Gastrocnemius medialis (tissue), 4 donors: ENCODE measurements at regions not wholly inside any gene's neighbourhood (a gene's known extent, or its start where the extent isn't known, plus 50 kb on each side); places are given as distances from the start of the nearest gene placed in this dataset.

ENCODE experiments used
- ATAC-seq, 2 donors: fragments of 150-250 bp; one replicate each; pipeline ENCODE4 v1.9.1; 2016
- DNase-seq, 2 donors: peaks; one replicate each; pipeline ENCODE4 v3.0.0-alpha.2; 2019
- H3K27ac ChIP-seq, 4 donors: fragments of 200-600 bp; sonication (generic); 1 replicate in 1 of 4; 2 replicates in 3 of 4; pipeline ENCODE4 v1.5.1; 2016 to 2018; ENCODE audit warnings: mild to moderate bottlenecking in 2 of 4, moderate library complexity in 1 of 4
- H3K27me3 ChIP-seq, 3 donors: fragments of 200-600 bp; sonication (generic) in 2 of 3; 1 replicate in 1 of 3; 2 replicates in 2 of 3; pipeline versions ENCODE4 v1.5.1 to v1.6.0; 2016 to 2019; ENCODE audit warnings: mild to moderate bottlenecking in 1 of 3, moderate library complexity in 1 of 3
- H3K36me3 ChIP-seq, 2 donors: fragments of 200-600 bp; sonication (generic) in 1 of 2; one replicate each; pipeline ENCODE4 v1.5.1; 2017 to 2018
- H3K4me1 ChIP-seq, 2 donors: fragments of 200-600 bp; sonication (generic) in 1 of 2; one replicate each; pipeline ENCODE4 v1.5.1; 2016 to 2017; ENCODE audit warnings: mild to moderate bottlenecking in 2 of 2
- H3K4me3 ChIP-seq, 4 donors: fragments of 200-600 bp; sonication (generic) in 3 of 4; 1 replicate in 1 of 4; 2 replicates in 3 of 4; pipeline ENCODE4 v1.5.1; 2016 to 2019; ENCODE audit warnings: mild to moderate bottlenecking in 2 of 4
- H3K9me3 ChIP-seq, 3 donors: fragments of 200-600 bp; sonication (generic) in 2 of 3; 1 replicate in 1 of 3; 2 replicates in 2 of 3; pipeline ENCODE4 v1.5.1; 2016 to 2019
- CTCF ChIP-seq, 5 experiments: fragments of 450-650 bp in 3 of 5; fragments of 200-600 bp in 2 of 5; sonication (generic) in 2 of 5; IDR thresholded peaks in 4 of 5; conservative IDR thresholded peaks in 1 of 5; 1 replicate in 4 of 5; 2 replicates in 1 of 5; pipeline ENCODE4 v1.5.1; 2016 to 2019; ENCODE audit warnings: antibody characterized with exemption in 5 of 5, mild to moderate bottlenecking in 3 of 5, moderate library complexity in 3 of 5
- POLR2A ChIP-seq, 2 donors: fragments of 450-650 bp; IDR thresholded peaks; one replicate each; pipeline ENCODE4 v1.6.1; 2017; ENCODE audit warnings: antibody characterized with exemption in 2 of 2, mild to moderate bottlenecking in 2 of 2, moderate library complexity in 2 of 2
- in situ Hi-C, 4 donors: fragments of 200-750 bp; cut with MboI; loops; one replicate each; pipeline versions ENCODE4 v1.15.0 to v1.8.0; 2017; ENCODE audit warnings: low sequenced_read_pairs in 4 of 4
- intact Hi-C: fragments of 100-400 bp; cut with DNase I; formaldehyde crosslinking; loops from one replicate; pipeline ENCODE4 v1.15.1; 2023; ENCODE audit warnings: low total_unique reads

GRCh38 chr20:11320033-11320432, 597.7 kb upstream of the BTBD3 start:
- Histone ChIP-seq H3K4me1 (no peaks in the 10 kb centered on the region), H3K27me3 (no peaks in the 10 kb centered on the region), H3K27ac (no peak overlapping the region), H3K9me3 (no peaks in the 10 kb centered on the region), H3K4me3 (no peak overlapping the region), H3K36me3 (no peaks in the 10 kb centered on the region)
- ATAC-seq (no peak), DNase-seq (no peak)
- in situ Hi-C loops, result no loop called here
- intact Hi-C loops, result no loop called here
- TF ChIP-seq CTCF (IDR thresholded peaks at IDR 0.05 in 4 of 5, conservative IDR thresholded peaks at IDR 0.05 in 1 of 5) (no peak), POLR2A (IDR thresholded peaks at IDR 0.05) (no peak)

DNA sequence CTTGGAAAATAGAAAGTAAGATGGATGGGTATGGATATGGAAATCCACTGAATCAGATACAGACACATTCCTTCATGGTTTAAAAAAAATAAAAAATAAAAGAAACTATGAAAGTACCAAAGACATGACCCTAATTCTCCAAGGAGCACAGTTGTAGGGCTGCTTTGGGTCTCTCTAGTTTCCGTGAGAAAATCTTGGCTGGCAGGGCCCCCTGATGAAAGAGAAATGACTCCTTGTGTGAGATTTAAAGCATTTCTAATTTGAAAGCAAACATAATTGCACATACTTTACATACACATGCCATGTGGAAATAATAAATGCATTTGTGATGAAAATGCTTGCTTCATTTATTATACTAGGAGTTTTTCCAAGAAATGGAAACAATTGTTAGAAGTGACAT, 593.9 kb upstream of the BTBD3 start:
- no peak overlapping the region for H3K4me3 ChIP-seq
- no peaks in the 10 kb centered on the region for H3K4me1 ChIP-seq
- TF ChIP-seq CTCF (IDR thresholded peaks at IDR 0.05 in 4 of 5, conservative IDR thresholded peaks at IDR 0.05 in 1 of 5), result no peak
- no peak for TF ChIP-seq POLR2A (IDR thresholded peaks at IDR 0.05)
- no peaks in the 10 kb centered on the region for H3K27me3 ChIP-seq
- no peak overlapping the region for H3K27ac ChIP-seq
- no peak for DNase-seq
- no peak for ATAC-seq
- no peaks in the 10 kb centered on the region for H3K36me3 ChIP-seq
- no peaks in the 10 kb centered on the region for H3K9me3 ChIP-seq
- in situ Hi-C loops, result no loop called here
- intact Hi-C loops, result no loop called here

DNA sequence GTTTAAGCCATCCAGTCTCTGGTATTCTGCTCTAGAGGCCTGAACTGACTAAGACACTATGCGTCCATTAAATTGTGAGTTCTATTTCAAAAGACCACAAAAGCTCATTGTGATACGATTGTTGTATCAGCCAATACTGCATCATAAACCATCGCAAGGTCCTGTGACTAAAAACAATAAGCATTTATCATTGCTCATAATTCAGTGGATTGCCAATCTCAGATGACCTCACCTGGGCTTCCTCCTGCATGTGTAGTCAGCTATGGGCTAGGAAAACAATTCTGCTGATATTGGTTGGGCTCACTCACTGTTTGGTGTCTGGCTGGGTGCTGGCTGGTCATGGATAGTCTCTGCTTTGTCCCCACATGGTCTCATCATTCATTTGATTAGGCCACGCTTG, 592.7 kb upstream of the BTBD3 start:
- Histone ChIP-seq H3K27ac (no peak overlapping the region), H3K36me3 (no peaks in the 10 kb centered on the region), H3K4me1 (no peaks in the 10 kb centered on the region), H3K9me3 (no peaks in the 10 kb centered on the region), H3K4me3 (no peak overlapping the region), H3K27me3 (no peaks in the 10 kb centered on the region)
- in situ Hi-C loops, result no loop called here
- TF ChIP-seq CTCF (IDR thresholded peaks at IDR 0.05 in 4 of 5, conservative IDR thresholded peaks at IDR 0.05 in 1 of 5), result no peak
- no peak for TF ChIP-seq POLR2A (IDR thresholded peaks at IDR 0.05)
- intact Hi-C loops, result no loop called here
- DNase-seq (no peak), ATAC-seq (no peak)

- no peaks in the 10 kb centered on the region for H3K36me3 ChIP-seq
- TF ChIP-seq POLR2A (IDR thresholded peaks at IDR 0.05), result no peak
- TF ChIP-seq CTCF (IDR thresholded peaks at IDR 0.05 in 4 of 5, conservative IDR thresholded peaks at IDR 0.05 in 1 of 5), result no peak
- no peak overlapping the region for H3K27ac ChIP-seq
- no peak overlapping the region for H3K4me3 ChIP-seq
- no peaks in the 10 kb centered on the region for H3K9me3 ChIP-seq
- ATAC-seq (no peak), DNase-seq (no peak)
- H3K4me1 ChIP-seq, result peaks cover 0 to 11% of the 10 kb centered on the region in 2 donors
- H3K27me3 ChIP-seq, result no peaks in the 10 kb centered on the region
- in situ Hi-C loops (no loop called here), intact Hi-C loops (no loop called here)
These were observed 588.9 kb upstream of the BTBD3 start for GRCh38 chr20:11328839-11329238.

DNA sequence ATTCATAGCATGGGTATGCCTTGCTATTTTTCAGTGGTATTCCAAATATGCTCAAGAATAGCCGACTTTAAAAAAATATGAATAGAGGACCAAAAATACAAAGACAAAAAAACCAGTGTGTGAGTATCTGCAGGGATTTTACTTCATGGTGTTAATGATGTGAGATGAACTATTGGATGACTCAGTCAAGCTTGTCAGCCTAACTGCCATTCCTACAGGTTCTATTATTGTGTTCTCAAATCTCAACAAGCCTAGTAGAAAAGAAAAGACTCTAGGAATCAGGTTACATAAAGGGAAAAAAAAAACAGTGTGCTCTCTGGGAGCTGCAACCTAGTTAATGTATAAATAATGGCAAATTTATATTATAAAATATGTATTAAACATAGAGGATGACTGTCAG, 588.4 kb upstream of the BTBD3 start:
- ATAC-seq (no peak), DNase-seq (no peak)
- Histone ChIP-seq H3K36me3 (no peaks in the 10 kb centered on the region), H3K9me3 (no peaks in the 10 kb centered on the region), H3K27me3 (no peaks in the 10 kb centered on the region), H3K4me3 (no peak overlapping the region), H3K27ac (no peak overlapping the region), H3K4me1 (peaks cover 0 to 11% of the 10 kb centered on the region in 2 donors)
- in situ Hi-C loops (no loop called here), intact Hi-C loops (no loop called here)
- TF ChIP-seq CTCF (IDR thresholded peaks at IDR 0.05 in 4 of 5, conservative IDR thresholded peaks at IDR 0.05 in 1 of 5) (no peak), POLR2A (IDR thresholded peaks at IDR 0.05) (no peak)
